ENCODE measurements at regions not wholly inside any gene's neighbourhood (a gene's known extent, or its start where the extent isn't known, plus 50 kb on each side); places are given as distances from the start of the nearest gene placed in this dataset.

GRCh38 chr5:74174366-74174765 lies 466.2 kb downstream of the ENC1 start:
- FAIRE-seq (peak; percentile 40), DNase-seq (ENCODE audit: low read depth) (peak; percentile 15)
- Histone ChIP-seq H3K27me3 (ENCODE audit: control insufficient read depth, insufficient read depth, low read length) (no peaks in the 10 kb centered on the region), H3K36me3 (ENCODE audit: control insufficient read depth, insufficient read depth, low read length) (no peaks in the 10 kb centered on the region), H3K4me3 (ENCODE audit: low read depth, low read length) (no peak overlapping the region)
- TF ChIP-seq CTCF (IDR thresholded peaks at IDR 0.05; ENCODE audit: insufficient read depth, low read length, severe bottlenecking): no peak

GRCh38 chr5:74173665-74174064 lies 466.9 kb downstream of the ENC1 start:
- FAIRE-seq: no peak
- TF ChIP-seq CTCF (IDR thresholded peaks at IDR 0.05; ENCODE audit: insufficient read depth, low read length, severe bottlenecking): no peak
- no peaks in the 10 kb centered on the region for H3K27me3 ChIP-seq (ENCODE audit: control insufficient read depth, insufficient read depth, low read length)
- no peaks in the 10 kb centered on the region for H3K36me3 ChIP-seq (ENCODE audit: control insufficient read depth, insufficient read depth, low read length)
- no peak for DNase-seq (ENCODE audit: low read depth)
- no peak overlapping the region for H3K4me3 ChIP-seq (ENCODE audit: low read depth, low read length)

GRCh38 chr5:74173241-74173640 lies 467.3 kb downstream of the ENC1 start:
- Histone ChIP-seq H3K36me3 (ENCODE audit: control insufficient read depth, insufficient read depth, low read length) (no peaks in the 10 kb centered on the region), H3K27me3 (ENCODE audit: control insufficient read depth, insufficient read depth, low read length) (no peaks in the 10 kb centered on the region), H3K4me3 (ENCODE audit: low read depth, low read length) (no peak overlapping the region)
- FAIRE-seq (no peak), DNase-seq (ENCODE audit: low read depth) (no peak)
- no peak for TF ChIP-seq CTCF (IDR thresholded peaks at IDR 0.05; ENCODE audit: insufficient read depth, low read length, severe bottlenecking)

- Histone ChIP-seq H3K27me3 (ENCODE audit: control insufficient read depth, insufficient read depth, low read length) (no peaks in the 10 kb centered on the region), H3K36me3 (ENCODE audit: control insufficient read depth, insufficient read depth, low read length) (no peaks in the 10 kb centered on the region), H3K4me3 (ENCODE audit: low read depth, low read length) (no peak overlapping the region)
- TF ChIP-seq CTCF (IDR thresholded peaks at IDR 0.05; ENCODE audit: insufficient read depth, low read length, severe bottlenecking): no peak
- FAIRE-seq (no peak), DNase-seq (ENCODE audit: low read depth) (no peak)
Observed at GRCh38 chr5:74169701-74170100, 470.8 kb downstream of the ENC1 start.

GRCh38 chr5:74167930-74168315 lies 472.6 kb downstream of the ENC1 start:
- Histone ChIP-seq H3K36me3 (ENCODE audit: control insufficient read depth, insufficient read depth, low read length) (no peaks in the 10 kb centered on the region), H3K27me3 (ENCODE audit: control insufficient read depth, insufficient read depth, low read length) (no peaks in the 10 kb centered on the region), H3K4me3 (ENCODE audit: low read depth, low read length) (no peak overlapping the region)
- no peak for TF ChIP-seq CTCF (IDR thresholded peaks at IDR 0.05; ENCODE audit: insufficient read depth, low read length, severe bottlenecking)
- DNase-seq (ENCODE audit: low read depth) (no peak), FAIRE-seq (peak; percentile 91)

- FAIRE-seq (no peak), DNase-seq (ENCODE audit: low read depth) (peak; percentile 86)
- TF ChIP-seq CTCF (IDR thresholded peaks at IDR 0.05; ENCODE audit: insufficient read depth, low read length, severe bottlenecking): no peak
- H3K4me3 ChIP-seq (ENCODE audit: low read depth, low read length): no peak overlapping the region
- no peaks in the 10 kb centered on the region for H3K36me3 ChIP-seq (ENCODE audit: control insufficient read depth, insufficient read depth, low read length)
- H3K27me3 ChIP-seq (ENCODE audit: control insufficient read depth, insufficient read depth, low read length): no peaks in the 10 kb centered on the region
Observed at GRCh38 chr5:74167206-74167929, 473.2 kb downstream of the ENC1 start.

All from bronchial epithelial cell (primary cell).